ENCODE measurements at regions not wholly inside any gene's neighbourhood (a gene's known extent, or its start where the extent isn't known, plus 50 kb on each side); places are given as distances from the start of the nearest gene placed in this dataset.
"Not testable (repeated sequence)": the region's sequence is repeated elsewhere in the genome, so short reads cannot be mapped to it uniquely, and the experiment has no call there.

DNA sequence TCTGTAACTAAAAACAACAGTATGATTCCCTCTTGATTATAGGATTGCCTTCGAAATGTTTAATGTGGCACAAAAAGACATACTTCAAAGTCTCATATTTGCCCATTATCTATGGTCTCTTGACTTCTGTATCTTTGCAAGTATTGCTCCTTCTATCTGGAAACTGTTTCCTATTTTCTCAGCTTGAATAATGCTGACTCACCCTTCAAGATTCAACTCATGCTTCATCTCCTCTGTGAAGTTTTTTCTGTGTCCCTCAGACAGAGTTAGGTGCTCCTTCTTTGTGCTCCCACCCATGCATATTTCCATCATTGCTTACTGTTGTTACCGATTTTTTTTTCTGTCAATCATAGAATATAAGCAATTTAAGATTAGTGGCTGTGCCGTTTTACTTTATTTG lies 192.8 kb upstream of the ROBO1 start:
- DNase-seq (ENCODE audit: low spot score), result no peak

DNA sequence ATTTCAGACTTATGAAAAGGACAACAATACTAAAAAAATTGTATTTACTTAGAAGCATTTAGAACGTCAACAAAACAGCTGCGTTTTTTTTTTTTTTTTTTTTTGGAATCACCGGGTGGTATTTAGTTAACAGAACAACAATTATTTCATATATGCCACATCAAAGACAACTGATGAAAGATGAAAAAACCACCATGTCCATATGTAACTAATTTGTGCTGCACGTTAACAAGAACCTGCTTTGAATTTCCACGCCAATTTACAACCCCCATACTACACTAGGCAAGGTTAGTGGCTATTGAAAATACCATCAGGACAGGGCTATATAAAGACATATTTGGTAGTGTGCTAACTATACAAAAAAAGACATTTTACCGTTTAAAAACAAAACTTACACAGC lies 189.3 kb upstream of the ROBO1 start:
- no peak for DNase-seq (ENCODE audit: low spot score)

DNA sequence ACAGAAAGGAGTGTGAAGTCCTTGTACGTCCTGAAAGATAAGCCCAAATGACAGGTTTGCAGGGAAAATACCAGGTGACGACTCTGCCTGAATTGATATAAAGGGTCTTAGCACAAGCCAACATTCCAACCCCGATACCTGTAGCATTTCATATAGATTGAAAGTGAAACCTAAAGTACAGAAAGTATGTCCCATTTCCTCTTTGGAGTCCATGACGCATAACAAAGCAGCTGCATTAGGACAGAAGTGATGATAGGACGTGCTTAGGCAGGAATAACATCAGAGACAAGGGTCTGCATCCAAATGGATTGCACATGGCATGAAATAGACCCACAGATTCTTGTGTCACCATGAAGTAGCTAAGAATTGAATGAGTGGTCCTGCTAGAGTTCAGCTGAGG lies 187.0 kb upstream of the ROBO1 start:
- no peak for DNase-seq (ENCODE audit: low spot score)

DNA sequence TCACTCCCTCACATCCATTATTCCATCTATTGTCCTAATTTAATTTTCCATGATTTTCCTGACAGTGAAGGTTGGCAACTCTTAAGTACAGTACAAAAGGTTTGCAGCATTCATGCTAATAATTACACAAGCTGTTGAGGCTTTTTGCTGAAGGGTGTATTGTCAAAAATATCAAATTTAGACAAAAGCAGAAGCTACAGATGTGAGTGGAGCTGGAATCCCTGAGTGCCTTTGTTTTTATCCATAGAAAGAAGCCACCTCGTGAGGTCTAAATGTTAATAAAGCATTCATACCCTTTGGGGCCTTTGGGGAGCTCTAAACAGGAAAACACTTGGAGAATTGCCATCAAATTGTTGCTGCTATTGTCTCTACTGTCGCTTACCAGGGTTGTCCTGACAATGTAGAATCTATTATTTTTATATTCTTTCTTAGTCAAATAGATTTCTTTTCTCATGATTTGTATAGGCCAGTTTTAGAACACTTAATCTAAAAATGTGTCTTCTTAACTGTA lies 185.8 kb upstream of the ROBO1 start:
- DNase-seq (ENCODE audit: low spot score), result no peak

DNA sequence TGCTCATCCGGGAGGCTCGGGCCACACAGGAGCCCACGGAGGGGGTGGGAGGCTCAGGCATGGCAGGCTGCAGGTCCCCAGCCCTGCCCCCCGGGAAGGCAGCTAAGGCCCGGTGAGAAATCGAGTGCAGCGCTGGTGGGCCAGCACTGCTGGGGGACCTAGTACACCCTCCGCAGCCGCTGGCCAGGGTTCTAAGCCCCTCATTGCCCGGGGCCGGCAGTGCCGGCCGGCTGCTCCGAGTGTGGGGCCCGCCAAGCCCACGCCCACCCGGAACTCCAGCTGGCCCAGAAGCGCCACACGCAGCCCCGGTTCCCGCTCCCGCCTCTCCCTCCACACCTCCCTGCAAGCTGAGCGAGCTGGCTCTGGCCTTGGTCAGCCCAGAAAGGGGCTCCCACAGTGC lies 183.6 kb upstream of the ROBO1 start:
- DNase-seq (ENCODE audit: low spot score), result not testable (repeated sequence)

DNA sequence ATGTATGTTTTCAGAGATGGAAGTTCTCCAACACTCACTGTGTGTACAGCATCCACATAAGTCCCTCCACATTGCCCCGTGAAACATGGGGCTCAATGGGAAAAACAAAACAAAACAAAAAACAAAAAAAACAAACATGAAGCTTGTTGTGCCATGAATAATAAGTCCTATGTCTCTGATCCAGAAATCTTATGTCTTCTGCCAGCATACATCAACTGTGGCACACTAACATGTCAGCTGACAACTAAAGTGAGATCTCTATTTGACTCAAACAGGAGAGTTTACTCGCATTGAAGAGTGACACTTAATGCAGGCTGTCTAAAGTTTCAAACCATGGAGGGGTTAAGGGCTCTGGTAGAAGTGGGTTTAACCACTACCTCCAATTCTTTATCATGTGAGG lies 180.2 kb upstream of the ROBO1 start:
- DNase-seq (ENCODE audit: low spot score), result no peak

DNA sequence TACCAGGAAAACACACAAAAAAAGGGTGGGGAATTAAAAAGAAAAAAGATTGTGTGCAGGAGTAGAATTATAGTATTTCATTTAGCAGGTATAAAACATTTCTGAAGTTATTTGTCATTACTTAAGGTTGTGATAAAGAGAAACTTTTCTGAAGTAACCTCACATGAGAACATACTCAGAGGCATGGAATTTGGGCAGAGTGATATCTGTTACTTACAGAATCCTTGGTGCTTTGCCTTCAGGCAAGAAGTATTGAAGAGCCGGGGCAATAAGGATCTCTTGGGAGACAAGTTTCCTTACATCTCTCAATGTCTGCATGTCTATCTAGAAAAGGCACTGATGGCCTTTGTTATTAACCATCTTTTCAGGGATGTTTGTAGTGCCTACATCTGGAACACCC lies 179.7 kb upstream of the ROBO1 start:
- DNase-seq (ENCODE audit: low spot score), result no peak

DNA sequence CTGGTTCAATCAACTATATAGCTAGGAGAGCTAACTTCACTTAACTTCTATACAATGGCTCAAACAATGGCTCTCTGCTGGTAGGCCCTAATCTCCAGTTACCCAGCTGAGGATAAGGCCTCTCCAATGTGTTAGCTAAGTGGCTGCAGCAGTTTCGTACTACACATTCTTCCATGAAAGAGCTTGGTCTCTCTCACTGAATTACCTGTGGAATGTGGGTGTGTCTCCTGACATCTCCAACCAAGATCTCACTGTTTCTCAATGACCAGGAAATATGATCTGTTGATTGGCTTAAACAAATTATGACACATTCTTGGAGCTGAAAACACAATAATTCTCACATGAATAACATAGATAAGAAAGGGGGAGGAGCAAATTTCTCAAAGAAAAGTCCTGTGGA lies 169.8 kb upstream of the ROBO1 start:
- no peak for DNase-seq (ENCODE audit: low spot score)

DNA sequence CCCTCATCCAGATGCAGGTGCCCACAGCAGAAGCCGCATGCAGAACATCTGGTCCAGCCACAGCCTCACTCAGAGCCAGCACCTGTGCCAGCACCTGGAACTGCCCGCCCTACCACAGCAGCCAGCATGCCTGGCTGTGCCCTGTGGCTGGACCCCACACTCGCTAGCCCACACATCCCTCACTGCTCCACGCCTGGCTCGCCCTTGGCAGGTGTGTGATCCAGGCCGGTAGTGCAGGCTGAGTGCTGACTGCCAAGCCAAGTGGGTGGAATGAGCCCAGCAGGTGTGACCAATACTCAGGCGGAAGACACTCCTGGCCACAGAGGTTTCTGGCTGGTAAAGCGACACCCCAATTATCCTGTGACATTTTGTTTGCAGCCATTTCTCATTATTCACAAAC lies 162.4 kb upstream of the ROBO1 start:
- DNase-seq (ENCODE audit: low spot score), result no peak

DNA sequence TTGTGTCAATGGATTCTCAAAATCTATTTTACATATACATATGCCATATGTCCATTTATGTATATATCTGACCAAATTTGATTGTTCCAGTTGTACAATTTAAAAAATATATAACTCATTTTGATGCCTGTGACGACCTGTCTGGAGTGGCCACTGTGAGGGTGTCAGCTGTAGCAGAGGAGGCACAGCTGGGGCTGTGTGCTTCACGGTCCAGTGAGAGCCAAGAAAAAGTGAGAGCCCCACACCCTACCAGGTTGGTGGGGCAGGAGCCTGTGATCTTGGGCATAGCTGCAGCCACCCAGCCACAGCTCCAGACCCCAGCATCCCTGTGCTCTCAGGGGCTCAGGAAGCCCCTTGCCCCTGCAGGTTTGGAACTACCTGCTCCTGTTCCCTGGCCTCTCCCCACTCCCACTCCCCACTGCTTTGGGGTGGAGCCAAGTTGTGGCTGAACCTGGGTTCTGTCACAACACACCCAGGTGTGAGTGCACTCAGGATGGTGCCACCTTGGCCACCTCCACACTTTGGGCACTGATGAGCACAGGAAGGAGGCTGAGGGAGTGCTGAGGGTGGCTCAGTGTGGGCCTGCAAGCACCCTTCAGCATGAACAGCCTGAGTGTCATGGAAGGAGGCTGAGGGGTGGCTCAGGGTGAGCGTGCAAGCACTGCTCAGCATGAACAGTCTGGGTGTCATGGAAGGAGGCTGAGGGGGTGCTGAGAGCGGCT lies 161.1 kb upstream of the ROBO1 start:
- no peak for DNase-seq (ENCODE audit: low spot score)

DNA sequence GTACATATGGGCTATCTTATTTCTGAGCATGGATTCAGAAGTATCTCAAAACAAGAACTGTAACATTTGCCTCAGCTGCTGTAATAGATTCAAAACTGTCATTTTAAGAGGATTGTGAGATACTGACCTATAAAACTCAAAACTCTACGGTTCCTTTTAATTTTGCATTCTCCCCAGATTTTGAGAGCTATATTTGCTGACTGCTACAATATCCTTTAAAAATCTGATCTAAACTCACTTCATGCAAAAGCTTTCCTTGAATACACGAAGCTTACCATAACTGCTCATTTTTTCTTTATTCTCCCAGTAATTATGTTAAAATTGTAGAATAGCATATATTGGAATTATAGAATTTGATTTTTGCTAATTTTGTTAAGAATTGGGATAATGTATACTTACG lies 158.7 kb upstream of the ROBO1 start:
- DNase-seq (ENCODE audit: low spot score), result no peak

DNA sequence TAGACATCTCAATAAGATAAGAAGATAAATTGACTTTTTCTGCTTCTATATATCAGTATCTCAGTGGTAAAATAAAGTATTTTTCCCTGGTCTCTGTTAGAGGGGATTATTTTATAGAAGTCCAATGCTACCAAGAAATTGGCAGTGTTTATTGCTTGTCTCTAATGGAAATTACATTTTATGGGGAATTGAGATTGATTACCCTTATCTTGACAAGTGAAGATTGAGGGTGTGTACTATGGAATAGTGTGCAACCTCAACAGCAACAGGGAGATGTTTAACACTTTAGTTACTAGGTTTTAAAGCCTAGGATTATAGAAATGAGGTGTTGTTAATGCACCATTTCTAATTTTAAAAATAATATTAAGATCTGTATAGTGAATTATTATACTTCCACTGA lies 154.8 kb upstream of the ROBO1 start:
- DNase-seq (ENCODE audit: low spot score), result no peak

DNA sequence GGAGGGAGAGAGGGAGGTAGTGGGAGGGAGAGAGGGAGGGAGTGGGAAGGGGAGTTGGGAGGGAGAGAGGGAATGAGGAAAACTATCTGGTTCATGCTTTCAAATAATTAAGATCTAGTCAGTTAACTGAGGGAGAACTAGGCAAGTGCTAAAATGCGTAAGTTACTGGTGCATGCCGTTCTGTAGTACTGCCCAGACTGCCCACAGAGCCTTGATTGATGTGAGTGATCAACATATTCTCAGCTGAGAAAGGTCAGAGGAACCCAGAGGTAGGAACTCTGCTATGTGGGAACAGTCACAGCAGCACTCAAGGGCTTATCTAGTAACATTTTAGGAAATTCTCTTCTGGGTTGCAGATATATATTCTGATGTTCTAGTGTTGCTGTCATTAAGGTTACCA lies 149.8 kb upstream of the ROBO1 start:
- no peak for DNase-seq (ENCODE audit: low spot score)

DNA sequence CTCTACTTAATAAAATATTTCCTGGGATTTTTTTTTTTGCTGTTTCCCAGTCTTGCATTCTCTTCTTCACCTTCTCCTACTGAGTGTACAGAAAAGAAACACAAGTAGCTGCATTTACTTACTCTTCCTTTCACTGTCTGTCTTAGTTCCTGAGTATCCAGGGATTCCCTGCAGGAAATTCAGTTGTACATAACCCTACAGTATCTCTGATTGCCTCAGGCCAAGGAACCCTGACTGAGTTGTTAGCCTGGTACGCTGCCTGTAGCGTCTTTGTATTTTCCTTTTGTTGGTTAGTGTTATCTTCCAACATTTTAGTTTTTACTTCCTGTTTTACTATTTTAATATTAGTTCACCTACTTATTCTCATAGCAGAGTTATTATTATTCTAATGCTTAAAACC lies 142.5 kb upstream of the ROBO1 start:
- DNase-seq (ENCODE audit: low spot score), result no peak

DNA sequence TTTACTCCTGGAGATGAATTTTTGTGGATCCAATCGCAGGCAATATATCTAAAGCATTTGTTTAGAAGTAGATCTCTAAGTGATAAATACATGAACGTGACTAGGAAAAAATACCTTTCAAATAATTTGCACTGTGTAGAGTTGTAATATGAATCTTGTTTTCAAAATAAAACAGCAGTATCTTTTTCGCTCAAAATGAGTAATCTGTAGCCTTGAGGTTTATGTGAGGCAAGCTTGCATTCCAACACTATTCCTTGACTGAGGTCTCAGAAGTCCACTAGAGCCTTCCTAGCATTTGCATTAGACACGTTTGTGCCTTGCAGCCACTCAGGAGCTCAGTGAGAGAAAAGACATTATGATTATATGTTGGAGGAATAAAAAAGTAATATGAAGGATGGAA lies 138.3 kb upstream of the ROBO1 start:
- no peak for DNase-seq (ENCODE audit: low spot score)

DNA sequence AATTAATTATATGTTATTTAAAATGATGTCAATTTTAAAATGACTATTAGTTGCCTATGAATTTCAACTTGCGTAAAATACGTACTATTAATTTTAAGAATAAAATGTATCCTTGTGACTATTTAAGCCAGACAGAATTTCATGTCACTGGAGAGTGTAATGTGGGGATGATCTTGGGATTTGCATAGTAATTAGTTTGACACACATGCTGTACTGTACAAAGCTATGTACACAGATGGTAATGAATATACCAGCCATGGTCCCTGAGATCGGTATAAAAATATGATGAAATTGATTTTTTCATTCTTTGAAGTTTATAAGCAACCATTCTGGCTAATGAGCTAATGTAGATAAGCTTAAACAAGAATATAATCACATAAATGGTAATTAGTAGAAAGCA lies 134.4 kb upstream of the ROBO1 start:
- DNase-seq (ENCODE audit: low spot score), result no peak

DNA sequence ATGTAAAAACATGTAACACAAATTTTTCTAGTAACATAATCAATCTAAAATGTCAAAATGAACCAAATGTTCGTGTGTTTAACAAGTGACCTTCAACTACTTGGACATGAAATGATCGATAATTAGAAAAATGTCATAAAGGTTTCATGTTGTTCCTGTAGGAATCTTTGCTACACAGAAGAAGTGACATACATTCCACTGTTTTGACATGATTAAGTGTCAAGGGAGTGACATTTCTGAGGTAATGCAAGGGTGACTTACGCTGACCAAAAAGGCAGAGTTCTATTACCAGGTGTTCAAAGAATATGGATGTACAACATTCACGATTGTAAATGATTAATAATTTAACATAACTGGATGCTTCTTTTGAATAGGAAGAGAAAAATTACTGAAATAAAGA lies 131.1 kb upstream of the ROBO1 start:
- no peak for DNase-seq (ENCODE audit: low spot score)

DNA sequence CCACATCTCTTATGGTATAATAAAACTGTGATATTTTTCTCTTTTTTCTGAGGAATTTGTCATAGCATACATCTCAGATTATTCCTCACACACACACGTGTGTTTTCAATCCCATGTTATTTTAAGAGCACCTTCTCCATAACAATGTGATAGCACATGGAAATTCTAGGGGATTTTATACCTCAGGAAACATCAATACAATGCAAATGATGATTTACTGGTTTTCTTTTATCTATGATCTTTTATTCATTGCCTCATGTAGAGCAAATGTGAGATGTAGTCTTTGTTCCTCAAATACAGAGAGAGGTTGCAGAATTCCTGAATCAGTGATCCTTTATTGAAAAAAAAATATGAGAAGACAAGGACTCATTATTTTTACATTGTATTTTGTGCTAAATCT lies 128.3 kb upstream of the ROBO1 start:
- DNase-seq (ENCODE audit: low spot score), result no peak

DNA sequence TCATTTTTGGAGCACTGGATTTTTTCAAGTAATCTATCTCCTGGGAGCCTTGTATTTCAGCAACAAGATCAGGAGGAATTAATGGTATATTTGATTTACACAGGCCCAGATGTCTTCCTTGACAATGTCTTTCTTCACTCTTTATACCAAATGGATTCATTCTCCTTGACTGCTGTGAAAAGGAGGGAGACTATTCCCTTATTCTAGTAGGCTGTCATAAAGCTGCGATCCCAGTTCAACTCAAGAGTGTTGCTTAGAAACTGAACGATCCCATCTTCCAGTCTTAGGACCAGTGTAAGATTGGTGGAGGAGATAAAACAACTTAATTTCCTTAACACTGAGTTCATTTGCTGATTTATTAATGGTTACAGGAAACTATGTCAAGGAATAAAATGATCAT lies 119.4 kb upstream of the ROBO1 start:
- DNase-seq (ENCODE audit: low spot score), result no peak

DNA sequence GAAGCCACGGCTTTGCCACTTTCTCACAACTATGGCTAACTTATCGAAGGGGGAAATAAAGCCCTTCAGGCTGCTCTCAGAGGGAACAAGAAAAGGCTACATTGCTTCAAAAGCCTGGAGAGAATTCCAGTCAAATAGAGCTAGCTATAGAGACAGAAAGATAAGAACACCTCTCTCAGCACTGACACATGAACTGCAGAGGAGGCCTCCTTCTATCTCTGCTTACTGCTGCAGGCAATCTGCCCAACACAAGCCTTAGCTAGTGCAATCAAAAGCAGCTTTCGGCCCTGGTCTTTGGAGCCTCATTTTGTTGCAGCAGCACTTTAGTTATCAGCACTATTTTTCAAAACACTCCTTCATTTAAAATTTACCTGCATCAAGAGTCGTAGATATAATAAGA lies 118.4 kb upstream of the ROBO1 start:
- DNase-seq (ENCODE audit: low spot score), result no peak

DNA sequence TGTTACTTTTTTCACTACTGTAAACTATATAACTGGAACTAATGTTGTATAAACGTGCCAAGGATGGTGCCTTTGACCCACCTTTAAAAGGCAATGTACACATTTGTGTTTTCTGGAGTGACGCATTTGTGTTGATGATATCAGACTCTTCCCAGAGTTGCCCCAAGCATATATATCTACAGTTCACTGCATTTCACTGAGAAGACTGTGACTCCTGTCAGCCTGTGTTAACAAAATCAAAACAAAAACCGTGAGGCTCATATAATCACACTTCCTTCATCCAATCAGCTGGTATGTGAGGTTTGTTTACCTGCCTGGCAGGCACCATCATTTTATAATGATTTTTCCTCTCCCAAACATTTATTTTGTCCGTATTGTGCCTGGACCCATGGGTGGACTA lies 117.6 kb upstream of the ROBO1 start:
- no peak for DNase-seq (ENCODE audit: low spot score)

DNA sequence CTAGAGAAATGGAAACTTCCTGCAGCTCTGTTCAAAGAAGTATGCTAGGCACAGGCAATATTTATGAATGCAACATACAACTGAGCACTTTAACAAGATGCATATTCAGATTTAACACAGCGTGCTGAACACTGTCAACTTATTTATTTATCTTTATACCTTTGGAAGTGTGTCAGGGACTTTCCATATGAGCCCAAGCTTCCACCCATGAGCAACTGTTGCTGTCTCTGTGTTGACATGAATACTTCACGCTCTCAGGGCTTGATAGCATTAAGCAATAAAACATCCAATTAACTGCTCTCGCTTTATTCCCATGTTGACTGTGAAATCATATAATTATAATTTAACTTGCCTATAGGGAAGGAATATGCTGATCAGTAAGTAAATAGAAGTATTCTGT lies 116.6 kb upstream of the ROBO1 start:
- DNase-seq (ENCODE audit: low spot score), result no peak

DNA sequence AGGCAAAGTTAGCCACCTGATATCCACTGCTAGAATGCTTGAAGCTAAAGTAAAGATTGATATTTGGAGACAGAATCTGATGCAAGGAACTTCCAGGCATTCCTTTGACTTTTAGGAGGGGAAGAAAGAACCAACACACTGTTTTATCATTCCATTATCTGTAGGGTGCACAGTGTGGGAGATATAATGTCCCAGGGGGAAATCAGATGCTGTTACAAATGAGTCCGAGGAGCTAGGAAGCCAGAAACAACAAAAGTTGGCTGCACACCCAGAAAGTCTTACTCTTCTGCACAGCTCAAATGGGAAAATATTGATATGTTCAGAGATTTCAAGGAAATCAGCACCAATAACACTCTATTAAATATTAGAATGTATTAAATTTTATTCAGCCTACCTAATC lies 113.6 kb upstream of the ROBO1 start:
- no peak for DNase-seq (ENCODE audit: low spot score)

DNA sequence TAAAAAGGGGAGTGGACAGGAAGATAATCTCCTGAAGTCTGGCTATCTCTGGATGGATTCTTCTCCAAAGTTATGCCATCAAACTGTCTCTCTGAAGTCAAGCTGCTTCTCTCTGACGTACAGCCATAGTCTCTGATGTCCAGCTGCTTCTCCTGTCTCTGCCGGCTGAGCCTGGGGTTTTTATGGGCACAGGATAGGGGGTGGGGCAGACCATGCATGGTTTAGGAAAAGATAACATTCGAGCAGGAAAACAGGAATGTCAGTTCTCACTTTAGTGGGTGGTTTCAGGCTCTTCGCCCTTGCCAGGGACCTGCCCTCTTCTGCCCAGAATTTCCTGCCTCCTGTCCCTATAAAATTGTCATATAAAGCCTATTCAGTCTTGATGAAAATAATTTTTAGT lies 110.9 kb upstream of the ROBO1 start:
- DNase-seq (ENCODE audit: low spot score), result no peak

DNA sequence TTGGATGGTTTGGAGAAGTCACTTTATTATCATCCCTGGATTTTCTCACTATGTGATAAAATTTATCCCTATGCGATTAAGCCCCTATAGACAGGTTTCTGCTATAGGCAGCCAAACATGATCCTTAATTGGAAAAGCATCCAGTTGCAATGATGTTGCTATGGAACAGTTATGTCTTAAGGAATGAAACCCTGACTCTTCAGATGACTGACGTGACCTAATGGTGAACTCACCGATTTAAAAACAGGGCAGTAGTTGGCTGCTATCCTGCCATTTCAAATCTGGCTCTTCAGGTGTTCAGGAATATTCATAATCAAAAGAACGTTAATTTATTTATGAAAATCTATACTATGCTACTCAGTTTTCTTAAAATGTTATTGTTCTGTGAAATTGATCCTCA lies 106.8 kb upstream of the ROBO1 start:
- no peak for DNase-seq (ENCODE audit: low spot score)
